Activated T-cell treated with anti-CD3 and anti-CD28 coated beads, Interleukin-2, amount 50 U/mL, for 4 hours (primary cell): ENCODE measurements at regions not wholly inside any gene's neighbourhood (a gene's known extent, or its start where the extent isn't known, plus 50 kb on each side); places are given as distances from the start of the nearest gene placed in this dataset.
"Not testable (repeated sequence)": the region's sequence is repeated elsewhere in the genome, so short reads cannot be mapped to it uniquely, and the experiment has no call there.

ENCODE experiments used
- ATAC-seq, 2 donors: fragments of 200-7000 bp; cut with Tn5 transposase; one replicate each; pipeline ENCODE4 v1.10.0; 2021
- DNase-seq: peaks from one replicate; pipeline ENCODE4 v3.0.0-alpha.2; 2020
- H3K27me3 Mint-ChIP-seq: one replicate; pipeline ENCODE4 v1.8.0; 2021; ENCODE audit warnings: low read depth, mixed read lengths
- H3K36me3 Mint-ChIP-seq: one replicate; pipeline ENCODE4 v1.8.0; 2022; ENCODE audit warnings: mixed read lengths; ENCODE audit not compliant: insufficient read depth
- H3K4me1 Mint-ChIP-seq: one replicate; pipeline ENCODE4 v1.8.0; 2021; ENCODE audit warnings: low read depth, mixed read lengths
- H3K4me3 Mint-ChIP-seq: one replicate; pipeline ENCODE4 v1.8.0; 2021; ENCODE audit warnings: mild to moderate bottlenecking, moderate library complexity, mixed read lengths
- H3K9me3 Mint-ChIP-seq: one replicate; pipeline ENCODE4 v1.8.0; 2021; ENCODE audit warnings: mixed read lengths

GRCh38 chr2:143873886-143874285 lies 646.0 kb downstream of the ZEB2 start:
- no peak overlapping the region for H3K4me3 Mint-ChIP-seq
- H3K4me1 Mint-ChIP-seq = peaks cover 13% of the 10 kb centered on the region
- H3K27me3 Mint-ChIP-seq = no peaks in the 10 kb centered on the region
- H3K9me3 Mint-ChIP-seq = peaks cover 19% of the 10 kb centered on the region
- DNase-seq = no peak
- no peaks in the 10 kb centered on the region for H3K36me3 Mint-ChIP-seq
- ATAC-seq = no peak

GRCh38 chr2:143870696-143871095 lies 649.2 kb downstream of the ZEB2 start:
- H3K36me3 Mint-ChIP-seq = no peaks in the 10 kb centered on the region
- no peak for DNase-seq
- H3K4me3 Mint-ChIP-seq = no peak overlapping the region
- H3K4me1 Mint-ChIP-seq = peaks cover 6% of the 10 kb centered on the region
- H3K27me3 Mint-ChIP-seq = no peaks in the 10 kb centered on the region
- peaks cover 19% of the 10 kb centered on the region for H3K9me3 Mint-ChIP-seq
- ATAC-seq = no peak

GRCh38 chr2:143856978-143857377 lies 662.9 kb downstream of the ZEB2 start:
- H3K4me1 Mint-ChIP-seq = no peaks in the 10 kb centered on the region
- no peaks in the 10 kb centered on the region for H3K9me3 Mint-ChIP-seq
- H3K27me3 Mint-ChIP-seq = peaks cover 4% of the 10 kb centered on the region
- DNase-seq (no peak), ATAC-seq (no peak)
- H3K4me3 Mint-ChIP-seq = no peak overlapping the region
- H3K36me3 Mint-ChIP-seq = no peaks in the 10 kb centered on the region

GRCh38 chr2:143852759-143853158 lies 667.2 kb downstream of the ZEB2 start:
- DNase-seq (no peak), ATAC-seq (no peak)
- H3K9me3 Mint-ChIP-seq = no peaks in the 10 kb centered on the region
- peaks cover 14% of the 10 kb centered on the region for H3K27me3 Mint-ChIP-seq
- no peaks in the 10 kb centered on the region for H3K4me1 Mint-ChIP-seq
- no peak overlapping the region for H3K4me3 Mint-ChIP-seq
- no peaks in the 10 kb centered on the region for H3K36me3 Mint-ChIP-seq

- Mint-ChIP-seq H3K4me3 (no peak overlapping the region), H3K27me3 (peaks cover 14% of the 10 kb centered on the region), H3K36me3 (no peaks in the 10 kb centered on the region), H3K4me1 (no peaks in the 10 kb centered on the region), H3K9me3 (no peaks in the 10 kb centered on the region)
- ATAC-seq = no peak
- no peak for DNase-seq
Measured at GRCh38 chr2:143850084-143850483, 669.8 kb downstream of the ZEB2 start.

GRCh38 chr2:143847257-143847656 lies 672.7 kb downstream of the ZEB2 start:
- H3K4me1 Mint-ChIP-seq = no peaks in the 10 kb centered on the region
- no peak overlapping the region for H3K4me3 Mint-ChIP-seq
- ATAC-seq (no peak), DNase-seq (no peak)
- H3K27me3 Mint-ChIP-seq = peaks cover 11% of the 10 kb centered on the region
- no peaks in the 10 kb centered on the region for H3K9me3 Mint-ChIP-seq
- H3K36me3 Mint-ChIP-seq = no peaks in the 10 kb centered on the region

- H3K36me3 Mint-ChIP-seq = no peaks in the 10 kb centered on the region
- H3K27me3 Mint-ChIP-seq = peaks cover 2% of the 10 kb centered on the region
- H3K4me3 Mint-ChIP-seq = no peak overlapping the region
- DNase-seq (no peak), ATAC-seq (no peak)
- H3K4me1 Mint-ChIP-seq = no peaks in the 10 kb centered on the region
- H3K9me3 Mint-ChIP-seq = no peaks in the 10 kb centered on the region
Measured at GRCh38 chr2:143844986-143845385, 674.9 kb downstream of the ZEB2 start.

- ATAC-seq (no peak), DNase-seq (no peak)
- Mint-ChIP-seq H3K4me1 (no peaks in the 10 kb centered on the region), H3K27me3 (peaks cover 2% of the 10 kb centered on the region), H3K4me3 (no peak overlapping the region), H3K9me3 (no peaks in the 10 kb centered on the region), H3K36me3 (no peaks in the 10 kb centered on the region)
Measured at GRCh38 chr2:143843686-143844085, 676.2 kb downstream of the ZEB2 start.

GRCh38 chr2:143842836-143843235 lies 677.1 kb downstream of the ZEB2 start:
- no peak for DNase-seq
- no peaks in the 10 kb centered on the region for H3K9me3 Mint-ChIP-seq
- no peak for ATAC-seq
- no peaks in the 10 kb centered on the region for H3K4me1 Mint-ChIP-seq
- peaks cover 3% of the 10 kb centered on the region for H3K27me3 Mint-ChIP-seq
- H3K4me3 Mint-ChIP-seq = no peak overlapping the region
- no peaks in the 10 kb centered on the region for H3K36me3 Mint-ChIP-seq

- H3K4me1 Mint-ChIP-seq = no peaks in the 10 kb centered on the region
- no peaks in the 10 kb centered on the region for H3K9me3 Mint-ChIP-seq
- H3K36me3 Mint-ChIP-seq = no peaks in the 10 kb centered on the region
- DNase-seq (no peak), ATAC-seq (no peak)
- H3K4me3 Mint-ChIP-seq = no peak overlapping the region
- H3K27me3 Mint-ChIP-seq = peaks cover 3% of the 10 kb centered on the region
Measured at GRCh38 chr2:143841935-143842334, 678.0 kb downstream of the ZEB2 start.

GRCh38 chr2:143840601-143841000 lies 679.3 kb downstream of the ZEB2 start:
- Mint-ChIP-seq H3K36me3 (no peaks in the 10 kb centered on the region), H3K27me3 (peaks cover 3% of the 10 kb centered on the region), H3K4me3 (no peak overlapping the region), H3K4me1 (no peaks in the 10 kb centered on the region), H3K9me3 (no peaks in the 10 kb centered on the region)
- ATAC-seq (no peak), DNase-seq (no peak)

- Mint-ChIP-seq H3K4me1 (no peaks in the 10 kb centered on the region), H3K27me3 (peaks cover 3% of the 10 kb centered on the region), H3K4me3 (no peak overlapping the region), H3K36me3 (no peaks in the 10 kb centered on the region), H3K9me3 (no peaks in the 10 kb centered on the region)
- no peak for ATAC-seq
- DNase-seq = no peak
Measured at GRCh38 chr2:143840194-143840593, 679.7 kb downstream of the ZEB2 start.

GRCh38 chr2:143839456-143839855 lies 680.5 kb downstream of the ZEB2 start:
- Mint-ChIP-seq H3K4me1 (no peaks in the 10 kb centered on the region), H3K27me3 (peaks cover 3% of the 10 kb centered on the region), H3K9me3 (no peaks in the 10 kb centered on the region), H3K4me3 (no peak overlapping the region), H3K36me3 (no peaks in the 10 kb centered on the region)
- no peak for DNase-seq
- ATAC-seq = no peak

GRCh38 chr2:143837055-143837454 lies 682.9 kb downstream of the ZEB2 start:
- DNase-seq, H3K4me1 Mint-ChIP-seq, H3K4me3 Mint-ChIP-seq, ATAC-seq, H3K36me3 Mint-ChIP-seq, H3K9me3 Mint-ChIP-seq, H3K27me3 Mint-ChIP-seq: not testable (repeated sequence)

- peaks cover 3% of the 10 kb centered on the region for H3K27me3 Mint-ChIP-seq
- no peak for ATAC-seq
Measured at GRCh38 chr2:143835481-143835880, 684.4 kb downstream of the ZEB2 start.

GRCh38 chr2:143833015-143833660 lies 686.8 kb downstream of the ZEB2 start:
- no peaks in the 10 kb centered on the region for H3K9me3 Mint-ChIP-seq
- no peaks in the 10 kb centered on the region for H3K4me1 Mint-ChIP-seq
- no peaks in the 10 kb centered on the region for H3K27me3 Mint-ChIP-seq
- no peak for ATAC-seq
- no peaks in the 10 kb centered on the region for H3K36me3 Mint-ChIP-seq
- no peak overlapping the region for H3K4me3 Mint-ChIP-seq
- no peak for DNase-seq

More at GRCh38 chr2:143835481-143835880, 684.4 kb downstream of the ZEB2 start:
- Mint-ChIP-seq H3K9me3 (no peaks in the 10 kb centered on the region), H3K4me1 (no peaks in the 10 kb centered on the region), H3K4me3 (no peak overlapping the region), H3K36me3 (no peaks in the 10 kb centered on the region)
- no peak for DNase-seq
